Liver (tissue), 3 donors: ENCODE measurements at regions not wholly inside any gene's neighbourhood (a gene's known extent, or its start where the extent isn't known, plus 50 kb on each side); places are given as distances from the start of the nearest gene placed in this dataset.

Source experiments
- GABPA ChIP-seq, 2 donors: IDR thresholded peaks in 1 of 2; conservative IDR thresholded peaks in 1 of 2; 2 replicates each; pipeline ENCODE4 v1.6.1; 2016; ENCODE audit warnings: antibody characterized with exemption in 2 of 2, mild to moderate bottlenecking in 1 of 2, moderate library complexity in 1 of 2
- HNF4A ChIP-seq, 2 donors: conservative IDR thresholded peaks; 2 replicates each; pipeline ENCODE4 v1.6.1; 2016; ENCODE audit warnings: antibody characterized with exemption in 2 of 2, mild to moderate bottlenecking in 2 of 2
- YY1 ChIP-seq: IDR thresholded peaks from 2 replicates; pipeline ENCODE4 v1.6.1; 2016; ENCODE audit warnings: antibody characterized with exemption, mild to moderate bottlenecking
- TF ChIP-seq, protein P1 (sequence below): fragments of 150-350 bp; IDR thresholded peaks from 2 replicates; pipeline ENCODE4 v1.5.1; 2017; ENCODE audit warnings: improper control_type of control experiment, low read depth, low read length; ENCODE audit not compliant: missing input control
- TF ChIP-seq, protein P2 (sequence below): IDR thresholded peaks from 2 replicates; pipeline ENCODE4 v1.6.1; 2016; ENCODE audit warnings: antibody characterized with exemption, mild to moderate bottlenecking
- donor health status: healthy.
- donor health status: healthy.

DNA sequence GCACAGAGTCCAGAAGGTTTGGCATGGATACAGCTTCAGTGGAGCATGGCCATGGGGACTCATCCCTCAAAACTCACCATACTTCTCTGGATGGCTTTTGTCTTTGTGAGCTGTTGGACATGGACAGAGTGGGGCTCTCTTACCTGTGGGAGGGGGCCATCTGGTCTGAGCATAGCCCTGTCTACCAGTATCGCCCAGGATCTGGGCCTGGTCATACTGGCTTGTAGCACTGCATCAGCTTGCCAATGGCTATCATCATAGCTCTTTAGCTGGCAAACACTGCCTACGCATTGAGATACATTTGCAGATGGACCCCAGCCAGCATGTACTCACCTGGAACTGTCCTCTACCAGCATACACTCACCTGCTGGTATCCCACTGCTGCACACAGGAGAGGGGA is 975.2 kb upstream of the NOVA1 start:
- TF ChIP-seq, protein P1, sequence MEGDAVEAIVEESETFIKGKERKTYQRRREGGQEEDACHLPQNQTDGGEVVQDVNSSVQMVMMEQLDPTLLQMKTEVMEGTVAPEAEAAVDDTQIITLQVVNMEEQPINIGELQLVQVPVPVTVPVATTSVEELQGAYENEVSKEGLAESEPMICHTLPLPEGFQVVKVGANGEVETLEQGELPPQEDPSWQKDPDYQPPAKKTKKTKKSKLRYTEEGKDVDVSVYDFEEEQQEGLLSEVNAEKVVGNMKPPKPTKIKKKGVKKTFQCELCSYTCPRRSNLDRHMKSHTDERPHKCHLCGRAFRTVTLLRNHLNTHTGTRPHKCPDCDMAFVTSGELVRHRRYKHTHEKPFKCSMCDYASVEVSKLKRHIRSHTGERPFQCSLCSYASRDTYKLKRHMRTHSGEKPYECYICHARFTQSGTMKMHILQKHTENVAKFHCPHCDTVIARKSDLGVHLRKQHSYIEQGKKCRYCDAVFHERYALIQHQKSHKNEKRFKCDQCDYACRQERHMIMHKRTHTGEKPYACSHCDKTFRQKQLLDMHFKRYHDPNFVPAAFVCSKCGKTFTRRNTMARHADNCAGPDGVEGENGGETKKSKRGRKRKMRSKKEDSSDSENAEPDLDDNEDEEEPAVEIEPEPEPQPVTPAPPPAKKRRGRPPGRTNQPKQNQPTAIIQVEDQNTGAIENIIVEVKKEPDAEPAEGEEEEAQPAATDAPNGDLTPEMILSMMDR: no peak
- TF ChIP-seq YY1 (no peak), HNF4A (conservative IDR thresholded peaks at IDR 0.05) (no peak), GABPA (IDR thresholded peaks at IDR 0.05 in 1 of 2, conservative IDR thresholded peaks at IDR 0.05 in 1 of 2) (no peak)
- TF ChIP-seq, protein P2, sequence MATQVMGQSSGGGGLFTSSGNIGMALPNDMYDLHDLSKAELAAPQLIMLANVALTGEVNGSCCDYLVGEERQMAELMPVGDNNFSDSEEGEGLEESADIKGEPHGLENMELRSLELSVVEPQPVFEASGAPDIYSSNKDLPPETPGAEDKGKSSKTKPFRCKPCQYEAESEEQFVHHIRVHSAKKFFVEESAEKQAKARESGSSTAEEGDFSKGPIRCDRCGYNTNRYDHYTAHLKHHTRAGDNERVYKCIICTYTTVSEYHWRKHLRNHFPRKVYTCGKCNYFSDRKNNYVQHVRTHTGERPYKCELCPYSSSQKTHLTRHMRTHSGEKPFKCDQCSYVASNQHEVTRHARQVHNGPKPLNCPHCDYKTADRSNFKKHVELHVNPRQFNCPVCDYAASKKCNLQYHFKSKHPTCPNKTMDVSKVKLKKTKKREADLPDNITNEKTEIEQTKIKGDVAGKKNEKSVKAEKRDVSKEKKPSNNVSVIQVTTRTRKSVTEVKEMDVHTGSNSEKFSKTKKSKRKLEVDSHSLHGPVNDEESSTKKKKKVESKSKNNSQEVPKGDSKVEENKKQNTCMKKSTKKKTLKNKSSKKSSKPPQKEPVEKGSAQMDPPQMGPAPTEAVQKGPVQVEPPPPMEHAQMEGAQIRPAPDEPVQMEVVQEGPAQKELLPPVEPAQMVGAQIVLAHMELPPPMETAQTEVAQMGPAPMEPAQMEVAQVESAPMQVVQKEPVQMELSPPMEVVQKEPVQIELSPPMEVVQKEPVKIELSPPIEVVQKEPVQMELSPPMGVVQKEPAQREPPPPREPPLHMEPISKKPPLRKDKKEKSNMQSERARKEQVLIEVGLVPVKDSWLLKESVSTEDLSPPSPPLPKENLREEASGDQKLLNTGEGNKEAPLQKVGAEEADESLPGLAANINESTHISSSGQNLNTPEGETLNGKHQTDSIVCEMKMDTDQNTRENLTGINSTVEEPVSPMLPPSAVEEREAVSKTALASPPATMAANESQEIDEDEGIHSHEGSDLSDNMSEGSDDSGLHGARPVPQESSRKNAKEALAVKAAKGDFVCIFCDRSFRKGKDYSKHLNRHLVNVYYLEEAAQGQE: no peak
